GM21528 (cell line): ENCODE measurements at regions not wholly inside any gene's neighbourhood (a gene's known extent, or its start where the extent isn't known, plus 50 kb on each side); places are given as distances from the start of the nearest gene placed in this dataset.
"Not testable (repeated sequence)": the region's sequence is repeated elsewhere in the genome, so short reads cannot be mapped to it uniquely, and the experiment has no call there.

Source experiments
- ATAC-seq: cut with Tn5 transposase; IDR thresholded peaks from one replicate; pipeline ENCODE4 v1.9.1; 2021; ENCODE audit warnings: mild to moderate bottlenecking, moderate library complexity; ENCODE audit not compliant: unreplicated experiment, low FRiP score

DNA sequence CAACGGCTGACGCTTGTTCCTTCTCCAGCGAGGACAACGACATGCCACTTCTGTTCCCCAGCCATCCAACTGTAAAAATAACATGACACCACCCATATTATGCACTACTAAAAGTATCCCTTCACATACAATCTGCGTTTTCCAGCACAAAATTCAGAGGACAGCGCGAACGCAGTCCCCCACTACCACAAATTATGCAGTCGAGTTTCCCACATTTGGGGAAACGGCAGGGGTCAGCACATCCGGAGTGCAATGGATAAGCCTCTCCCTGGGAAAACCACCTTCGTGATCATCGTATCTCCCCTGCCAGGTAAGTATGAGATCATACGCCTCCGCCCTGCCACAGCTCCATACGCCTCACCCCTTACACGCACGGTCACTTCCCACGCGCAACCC, 120.9 kb downstream of the PPIAL4G start:
- no peak for ATAC-seq

DNA sequence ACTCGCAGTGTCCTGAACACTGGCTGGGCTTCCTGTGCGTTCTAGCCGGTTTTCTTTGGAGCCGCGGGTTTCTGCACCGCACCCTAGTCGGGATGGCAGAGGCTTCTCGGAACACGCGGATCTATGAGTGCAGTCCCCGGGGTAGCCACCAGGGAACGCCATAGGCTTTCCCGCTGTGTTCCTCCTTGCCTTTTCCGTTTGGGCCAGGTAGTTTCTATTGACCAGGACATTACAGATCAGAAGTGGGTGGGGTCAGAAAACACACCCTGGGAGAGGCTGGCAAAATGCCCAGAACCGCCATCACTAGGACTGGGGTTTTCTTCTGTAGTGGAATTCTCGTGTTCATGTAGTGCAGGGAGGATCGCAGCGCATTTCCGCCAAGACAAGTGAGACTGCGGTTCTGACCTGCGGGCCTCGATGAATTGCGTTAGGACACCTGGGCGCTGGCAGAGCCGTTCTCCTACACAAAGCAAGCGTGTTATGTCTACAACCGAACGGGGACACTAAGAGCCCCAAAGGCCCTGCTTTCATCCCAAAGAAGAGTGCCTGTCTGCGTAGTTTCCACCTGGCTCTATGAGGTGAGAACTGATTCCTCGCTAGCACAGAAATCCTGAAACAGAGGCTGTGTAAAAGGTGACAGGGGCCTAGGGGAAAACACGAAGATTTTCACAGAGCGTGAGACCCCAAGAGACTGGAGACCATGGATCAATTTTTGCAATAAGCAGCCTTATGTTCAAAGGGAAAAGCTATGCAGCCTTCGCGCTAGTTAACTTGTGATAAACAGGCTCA, 121.5 kb downstream of the PPIAL4G start:
- not testable (repeated sequence) for ATAC-seq

DNA sequence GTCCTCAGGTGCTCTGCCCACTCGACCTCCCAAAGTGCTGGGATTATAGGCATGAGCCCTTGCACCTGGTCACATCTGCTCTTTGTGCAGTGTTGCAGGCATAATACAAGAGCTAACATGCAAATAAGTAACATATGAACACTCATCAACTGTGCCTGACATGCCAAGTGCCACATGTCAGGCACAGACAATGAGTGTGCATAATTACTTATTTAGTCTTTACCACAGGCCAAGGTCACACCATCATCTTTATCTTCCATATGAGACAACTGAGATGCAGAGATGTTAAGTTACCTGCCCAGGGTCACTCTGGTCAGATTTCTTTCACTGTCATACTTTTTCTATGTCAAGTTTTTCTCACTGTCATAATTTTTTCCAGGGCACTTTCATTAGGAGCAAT, 126.1 kb downstream of the PPIAL4G start:
- no peak for ATAC-seq

DNA sequence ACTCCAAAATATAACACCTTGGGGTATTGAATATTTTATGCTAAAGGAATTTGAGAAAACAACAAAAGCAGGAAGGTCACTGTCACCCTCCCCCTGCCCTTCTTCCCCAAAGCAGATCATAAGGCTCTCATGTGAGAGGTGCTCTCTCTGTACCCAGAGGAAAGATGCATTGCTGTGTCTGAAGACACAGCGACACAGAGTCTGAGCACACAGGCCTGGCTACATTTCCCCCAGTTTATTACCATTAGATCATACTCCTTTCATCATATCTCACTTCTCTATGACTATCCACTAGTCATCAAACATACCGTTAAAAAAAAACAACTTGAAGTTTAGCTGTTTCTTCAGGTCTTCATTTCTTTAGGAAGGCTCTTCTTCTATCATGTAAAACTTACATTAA, 127.1 kb downstream of the PPIAL4G start:
- no peak for ATAC-seq

DNA sequence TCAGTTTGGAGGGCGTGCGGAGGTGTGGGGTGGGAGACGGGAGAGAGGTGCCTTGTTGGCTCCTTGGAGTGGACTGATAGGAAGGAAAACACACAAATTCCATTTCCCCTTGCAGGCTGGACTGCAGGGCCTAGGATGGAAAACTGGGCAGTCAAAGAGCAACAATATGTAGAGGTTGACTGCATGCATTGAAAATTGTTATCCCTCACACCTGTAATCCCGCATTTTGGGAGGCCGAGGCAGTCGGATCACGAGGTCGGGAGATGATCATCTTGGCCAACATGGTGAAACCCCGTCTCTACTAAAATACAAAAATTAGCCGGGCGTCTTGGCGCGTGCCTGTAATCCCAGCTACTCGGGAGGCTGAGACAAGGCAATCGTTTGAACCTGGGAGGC, 128.2 kb downstream of the PPIAL4G start:
- no peak for ATAC-seq

DNA sequence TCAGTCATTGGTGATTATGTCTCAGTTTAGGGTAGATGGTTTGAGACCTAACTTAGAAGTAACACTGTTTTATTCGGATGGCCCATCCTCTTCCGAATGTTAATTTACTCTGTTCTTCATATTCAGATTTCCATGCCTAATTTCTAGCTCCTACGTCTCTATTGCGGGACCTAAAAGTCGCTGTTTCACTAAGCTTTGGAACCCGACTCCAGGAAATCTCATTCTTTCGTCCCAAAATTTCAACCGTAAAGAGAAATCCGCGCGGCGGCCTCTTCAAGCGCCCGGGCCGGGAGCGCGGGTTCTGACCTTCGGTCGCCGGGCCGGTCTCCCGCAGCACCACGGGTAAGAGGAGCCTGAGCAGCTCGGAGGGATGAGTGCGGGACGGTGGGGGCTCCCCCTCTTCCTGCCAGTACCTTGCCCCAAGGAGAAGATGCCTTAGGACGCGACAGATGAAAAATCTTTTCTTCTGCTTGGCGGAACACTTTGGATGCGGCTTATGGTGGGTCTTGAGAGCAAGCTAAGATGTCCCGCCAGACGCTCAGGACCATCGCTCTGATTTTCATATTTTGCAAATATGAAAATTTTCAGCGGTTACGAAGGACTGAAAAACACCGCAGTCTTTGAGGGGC, 128.7 kb downstream of the PPIAL4G start:
- ATAC-seq = no peak

DNA sequence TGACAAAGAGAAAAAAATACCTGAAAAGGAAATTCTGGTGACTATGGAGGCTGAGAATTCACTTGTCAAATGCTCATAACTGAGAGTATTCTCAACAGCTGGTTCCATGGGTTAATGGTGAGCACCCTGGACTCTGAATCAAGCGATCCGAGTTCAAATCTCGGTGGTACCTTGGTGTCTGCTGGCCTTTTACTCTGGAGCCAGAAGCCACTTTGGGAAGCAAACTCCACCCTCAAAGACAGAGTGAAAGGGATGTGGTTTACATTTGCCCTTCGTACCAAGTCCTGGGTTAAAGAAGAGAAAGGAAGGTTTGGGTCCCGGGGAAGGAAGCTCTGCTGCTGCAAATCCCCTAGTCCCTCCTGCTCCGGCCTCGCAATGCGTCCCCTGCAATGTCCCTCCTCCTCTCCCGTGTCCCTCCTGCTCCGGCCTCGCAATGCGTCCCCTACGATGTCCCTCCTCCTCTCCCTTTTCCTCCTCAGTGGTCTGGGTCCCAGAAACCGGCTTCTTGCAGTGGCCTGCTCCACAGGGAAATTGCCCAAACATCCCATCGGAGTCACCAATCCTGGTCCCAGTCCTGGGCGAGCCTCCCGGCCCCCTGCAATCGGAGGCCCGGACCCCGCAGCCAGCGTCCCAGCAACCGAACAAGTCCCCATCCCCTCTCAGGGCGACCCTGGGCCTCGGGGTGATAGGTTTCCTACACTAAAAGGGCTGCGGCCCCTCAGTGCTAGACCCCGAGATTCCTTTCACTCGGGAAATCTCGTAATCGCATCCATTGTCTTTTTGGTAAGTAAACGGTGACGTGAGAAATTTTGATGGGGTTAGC, 129.4 kb downstream of the PPIAL4G start:
- ATAC-seq = no peak

DNA sequence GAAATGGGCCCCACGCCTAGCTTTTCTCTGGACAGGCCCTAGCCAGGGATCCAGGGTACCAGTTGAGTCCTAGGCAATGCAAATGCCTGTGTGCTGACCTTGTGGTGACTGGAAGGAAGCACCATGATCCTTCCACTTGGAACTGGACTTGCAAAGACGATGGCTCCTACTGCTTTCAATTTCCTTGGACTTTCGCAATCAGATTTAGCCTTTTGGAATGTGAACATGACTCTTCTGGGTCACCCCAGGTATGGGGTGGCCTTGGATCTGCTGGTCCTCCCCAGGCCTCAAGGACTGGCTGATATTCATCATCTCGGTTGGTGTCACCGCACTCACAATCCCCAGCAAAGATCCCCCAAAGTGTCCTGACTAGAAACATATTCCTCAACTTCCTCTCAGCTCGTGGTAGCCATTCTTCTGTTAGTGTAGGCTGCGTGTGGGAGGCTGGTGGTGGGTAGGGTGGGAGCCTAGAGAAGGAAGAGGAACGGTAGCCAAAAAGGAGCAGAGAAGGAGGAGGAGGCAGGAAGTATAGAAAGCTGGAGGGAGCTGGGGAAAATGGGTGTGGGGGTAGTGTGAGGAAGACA, 130.5 kb downstream of the PPIAL4G start:
- no peak for ATAC-seq

DNA sequence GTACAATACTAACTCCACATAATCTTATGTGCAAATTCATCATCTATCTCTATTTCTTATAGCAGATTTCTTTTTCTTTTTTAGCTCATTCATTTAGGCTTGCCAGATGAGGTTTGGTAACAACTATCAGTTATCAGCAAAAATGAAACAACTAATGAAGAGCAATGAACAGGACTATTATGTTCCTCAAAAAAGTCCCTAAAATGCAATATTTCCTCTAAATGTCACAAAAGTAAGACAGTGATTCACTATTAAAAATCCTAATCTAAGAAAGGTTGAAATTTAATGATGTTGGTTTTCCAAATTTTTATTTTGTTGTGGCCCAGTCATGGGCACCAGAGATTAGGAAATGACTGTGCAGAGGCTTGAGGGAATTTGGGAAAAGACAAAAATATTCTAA, 135.3 kb downstream of the PPIAL4G start:
- no peak for ATAC-seq

DNA sequence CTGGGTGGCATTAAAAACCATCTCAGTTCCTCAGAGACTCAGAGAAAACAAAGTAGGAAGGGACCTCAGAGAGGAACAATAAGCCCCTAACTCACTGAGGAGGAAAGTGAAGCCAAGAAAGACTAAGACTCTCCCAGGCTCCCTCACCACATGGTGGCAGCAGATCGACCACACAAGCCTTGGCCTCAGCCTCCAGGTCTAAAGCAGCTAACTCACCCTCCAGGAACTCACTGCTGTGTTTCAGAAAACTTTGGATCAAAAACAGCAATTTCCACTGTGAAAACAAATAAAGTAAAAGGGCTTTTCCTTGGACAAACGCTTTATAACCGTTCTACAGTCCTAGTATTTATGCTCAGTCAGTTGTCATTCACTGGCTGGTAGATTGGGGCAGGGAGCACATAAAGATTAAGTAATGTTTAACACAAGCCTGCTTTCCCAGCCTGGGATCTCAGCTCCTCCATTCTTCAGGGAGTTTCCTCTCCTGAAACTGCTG, 137.4 kb downstream of the PPIAL4G start:
- not testable (repeated sequence) for ATAC-seq

DNA sequence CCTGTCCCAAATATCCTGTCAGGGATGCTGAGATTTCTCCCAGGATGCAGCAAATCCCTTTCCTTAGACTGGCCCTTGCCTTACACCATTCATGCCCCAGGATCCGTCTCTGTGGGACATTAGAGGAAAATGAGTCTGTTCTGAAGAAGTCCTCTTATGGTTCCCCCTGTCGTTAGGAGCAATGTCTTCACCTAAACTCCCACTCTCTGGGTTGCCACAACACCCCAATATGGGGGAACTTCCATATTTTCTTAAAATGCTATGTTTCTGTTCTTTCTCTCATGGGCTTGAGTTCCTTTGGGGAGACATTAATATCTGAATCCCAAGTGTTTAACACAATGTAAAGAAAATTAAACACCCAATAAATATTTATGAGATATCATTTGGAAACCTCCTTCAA, 138.5 kb downstream of the PPIAL4G start:
- ATAC-seq = not testable (repeated sequence)

DNA sequence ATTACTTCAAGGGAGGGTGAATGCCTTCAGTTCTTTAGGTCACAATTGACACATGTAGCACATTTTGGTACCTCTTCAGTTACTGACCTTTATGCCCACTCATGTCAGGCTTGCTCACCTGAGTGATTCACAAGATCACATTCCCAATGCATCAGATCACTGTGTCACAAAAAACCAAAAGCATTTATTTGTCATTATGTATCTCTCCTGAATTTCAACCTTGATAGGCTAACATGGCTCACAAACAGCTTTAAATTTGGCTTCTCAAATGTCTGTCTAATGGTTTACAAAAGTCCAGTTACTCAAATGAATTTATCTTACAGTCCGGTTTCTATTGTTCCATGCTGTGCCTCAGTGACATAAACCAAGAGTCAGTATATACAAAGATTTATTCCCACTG, 141.4 kb downstream of the PPIAL4G start:
- not testable (repeated sequence) for ATAC-seq

DNA sequence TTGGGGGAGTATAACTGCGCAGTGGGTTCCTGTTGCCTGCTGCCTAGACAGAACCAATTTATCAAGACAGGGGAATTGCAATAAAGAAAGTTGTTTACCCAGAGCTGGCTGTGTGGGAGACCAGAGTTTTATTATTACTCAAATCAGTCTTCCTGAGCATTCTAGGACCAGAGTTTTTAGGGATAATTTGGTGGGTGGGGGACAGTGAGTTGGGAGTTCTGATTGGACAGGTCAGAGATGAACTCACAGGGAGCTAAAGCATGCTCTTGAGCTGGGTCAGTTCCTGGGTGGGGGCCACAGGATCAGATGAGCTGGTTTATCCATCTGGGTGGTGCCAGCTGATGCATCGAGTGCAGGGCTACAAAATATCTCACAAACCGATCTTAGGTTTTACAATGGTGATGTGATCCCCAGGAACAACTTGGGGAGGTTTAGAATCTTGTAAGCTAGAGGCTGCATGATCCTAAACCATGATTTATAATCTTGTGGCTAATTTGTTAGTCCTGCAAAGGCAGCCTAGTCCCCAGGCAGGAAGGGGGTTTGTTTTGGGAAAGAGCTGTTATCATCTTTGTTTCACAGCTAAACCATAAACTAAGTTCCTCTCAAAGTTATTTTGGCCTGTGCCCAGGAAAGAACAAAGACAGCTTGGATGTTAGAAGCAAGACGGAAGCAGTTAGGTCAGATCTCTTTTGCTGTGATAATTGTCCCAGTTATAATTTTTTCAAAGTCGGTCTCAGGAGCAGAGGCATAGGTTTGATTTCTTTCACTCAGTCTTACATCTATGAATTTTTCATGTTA, 146.8 kb downstream of the PPIAL4G start:
- ATAC-seq = not testable (repeated sequence)

DNA sequence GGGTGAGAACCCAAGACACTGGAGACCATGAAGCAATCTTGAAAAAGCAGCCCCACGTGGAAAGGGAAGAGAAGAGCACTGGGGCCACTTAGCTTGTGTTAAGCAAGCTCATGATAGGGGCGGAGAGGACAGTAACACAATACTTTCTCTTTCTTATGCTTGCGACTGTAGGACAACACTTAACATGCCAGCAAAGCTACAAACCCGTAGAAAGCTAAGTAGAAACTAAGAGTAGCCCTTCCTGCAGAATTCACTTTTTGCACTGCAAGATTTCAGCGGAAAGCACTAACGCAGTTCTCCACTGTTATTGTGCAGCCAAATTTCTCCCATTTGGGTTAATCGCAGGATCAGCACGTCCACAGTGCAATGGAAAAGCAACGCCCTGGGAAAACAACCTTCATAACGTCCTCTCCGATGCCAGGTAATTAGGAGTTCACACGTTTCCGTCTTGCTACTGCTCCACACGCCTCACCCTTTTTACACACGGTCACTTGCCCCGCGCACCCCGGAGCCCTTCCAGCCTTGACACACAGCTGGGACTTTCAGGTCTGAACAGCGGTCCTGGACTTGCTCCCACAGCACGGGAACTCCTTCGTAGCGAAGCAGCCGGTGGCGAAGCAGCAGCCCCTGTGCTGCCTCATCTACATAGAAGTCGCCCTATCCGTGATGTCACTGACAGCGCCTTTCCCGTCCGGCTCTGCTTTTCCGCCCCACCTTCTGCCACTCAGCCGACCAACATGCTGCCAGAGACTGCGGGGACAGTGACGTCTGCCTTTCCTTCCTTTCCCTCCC, 148.6 kb downstream of the PPIAL4G start:
- ATAC-seq = peak; percentile 82

DNA sequence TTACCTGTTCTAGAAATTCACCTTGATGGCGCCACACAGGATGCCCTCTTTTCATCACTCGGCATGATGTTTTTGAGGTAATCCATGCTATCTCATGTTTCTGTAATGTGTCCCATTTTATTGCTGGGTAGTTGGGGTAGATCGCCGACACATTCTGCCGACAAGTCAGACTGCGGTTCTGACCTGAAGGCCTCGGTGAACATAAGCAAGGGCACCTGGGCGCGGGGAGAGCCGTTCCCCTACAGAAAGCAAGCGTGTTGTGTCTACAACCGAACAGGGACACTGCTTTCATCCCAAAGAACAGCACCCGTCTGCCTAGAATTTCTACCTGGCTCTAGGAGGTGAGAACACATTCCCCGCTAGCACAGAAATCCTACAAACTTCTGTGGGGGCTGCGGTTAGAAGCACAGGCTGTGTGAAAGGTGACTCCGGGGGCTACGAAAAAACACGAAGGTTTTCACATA, 149.2 kb downstream of the PPIAL4G start:
- ATAC-seq = no peak

DNA sequence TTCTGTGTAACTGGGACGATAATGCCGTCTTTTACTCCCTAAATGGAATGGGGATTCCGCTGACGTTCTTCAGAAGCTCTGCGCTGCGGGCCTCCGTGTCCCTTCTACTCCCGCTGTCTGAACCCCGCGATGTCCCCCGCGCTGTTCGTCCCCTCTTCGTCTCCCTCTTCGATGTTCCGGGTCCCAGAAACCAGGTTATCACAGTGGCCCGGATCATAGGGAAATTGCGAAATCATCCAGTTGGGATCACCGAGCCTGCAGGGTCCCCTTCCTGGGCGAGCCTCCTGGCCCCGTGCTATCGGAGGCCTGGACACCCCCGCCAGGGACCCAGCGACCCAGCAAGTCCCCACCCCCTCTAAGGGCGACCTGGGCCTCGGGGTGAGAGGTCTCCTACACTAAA, 154.2 kb downstream of the PPIAL4G start:
- ATAC-seq = no peak

DNA sequence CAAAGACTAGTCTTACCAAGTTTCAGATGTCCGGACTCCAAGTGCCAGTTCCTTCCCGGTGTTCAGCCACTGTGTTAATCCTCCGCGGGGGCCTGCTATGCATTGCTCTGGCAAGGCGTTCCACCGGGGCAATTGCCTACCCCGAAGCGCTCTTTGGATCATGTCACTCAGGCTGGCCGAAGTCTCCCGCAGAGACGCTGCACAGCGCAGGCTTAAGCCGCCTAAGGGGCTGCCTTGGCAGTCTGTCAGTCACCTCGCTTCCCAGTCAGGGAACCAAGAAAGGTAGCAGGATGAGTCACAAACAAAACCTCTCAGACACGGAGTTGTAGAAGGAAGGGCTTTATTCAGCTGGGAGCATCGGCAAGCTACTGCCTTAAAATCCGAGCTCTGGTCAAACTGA, 158.1 kb downstream of the PPIAL4G start:
- not testable (repeated sequence) for ATAC-seq

DNA sequence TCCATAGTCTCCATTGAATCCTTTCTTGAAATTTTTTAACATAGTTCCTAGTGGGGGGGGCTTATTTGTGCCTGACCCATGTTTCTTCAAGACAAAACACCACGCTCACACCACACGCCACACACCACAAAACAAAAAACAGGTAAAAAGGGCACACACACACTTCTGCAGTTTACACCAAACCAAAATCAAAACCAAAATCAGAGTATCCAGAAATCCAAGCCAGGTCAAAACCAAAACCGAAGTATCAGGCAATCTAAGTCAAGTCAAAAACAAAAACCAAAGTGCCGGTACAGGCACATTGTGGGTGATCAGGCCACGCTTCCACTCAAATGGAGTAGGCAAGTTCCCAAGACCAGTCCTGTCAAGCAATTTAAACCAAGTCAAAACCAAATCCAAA, 158.6 kb downstream of the PPIAL4G start:
- not testable (repeated sequence) for ATAC-seq

DNA sequence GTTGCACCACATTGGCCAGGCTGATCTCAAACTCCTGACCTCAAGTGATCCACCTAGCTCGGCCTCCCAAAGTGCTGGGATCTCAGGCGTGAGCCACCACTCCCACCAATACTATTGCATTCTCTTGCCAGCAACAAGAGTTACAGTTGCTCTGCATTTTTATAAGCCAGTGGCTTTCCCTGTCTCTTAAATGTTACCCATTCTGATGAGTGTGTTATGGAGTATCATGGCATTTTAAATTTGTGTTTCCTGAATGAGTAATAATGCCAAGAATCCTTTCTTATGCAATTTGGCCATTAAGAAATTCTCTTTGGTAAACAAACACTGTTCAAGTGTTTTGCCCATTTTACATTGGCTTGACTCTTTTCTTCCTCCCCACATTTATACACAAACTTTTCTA, 163.0 kb downstream of the PPIAL4G start:
- not testable (repeated sequence) for ATAC-seq
